HuH-7 (cell line): ENCODE measurements at regions not wholly inside any gene's neighbourhood (a gene's known extent, or its start where the extent isn't known, plus 50 kb on each side); places are given as distances from the start of the nearest gene placed in this dataset.

Source experiments
- DNase-seq: peaks from one replicate; pipeline ENCODE4 v3.0.0; 2011; ENCODE audit warnings: low spot score

GRCh38 chr10:129021594-129022304, 445.3 kb upstream of the MGMT start:
- DNase-seq: no peak

GRCh38 chr10:129023082-129023481, 444.0 kb upstream of the MGMT start:
- DNase-seq: no peak

- no peak for DNase-seq
These were observed 443.0 kb upstream of the MGMT start for GRCh38 chr10:129024046-129024445.

GRCh38 chr10:129025787-129026186, 441.3 kb upstream of the MGMT start:
- DNase-seq: no peak

GRCh38 chr10:129027906-129028305, 439.1 kb upstream of the MGMT start:
- no peak for DNase-seq

- no peak for DNase-seq
These were observed 438.6 kb upstream of the MGMT start for GRCh38 chr10:129028451-129028850.

GRCh38 chr10:129029051-129029450, 438.0 kb upstream of the MGMT start:
- no peak for DNase-seq

GRCh38 chr10:129029851-129030602, 437.0 kb upstream of the MGMT start:
- DNase-seq: no peak

GRCh38 chr10:129030603-129030895, 436.5 kb upstream of the MGMT start:
- DNase-seq: no peak

- peak; percentile 83 for DNase-seq
These were observed 435.8 kb upstream of the MGMT start for GRCh38 chr10:129030996-129031843.

GRCh38 chr10:129031844-129032150, 435.2 kb upstream of the MGMT start:
- DNase-seq: no peak

- no peak for DNase-seq
These were observed 434.4 kb upstream of the MGMT start for GRCh38 chr10:129032372-129033313.

GRCh38 chr10:129033340-129033739, 433.7 kb upstream of the MGMT start:
- DNase-seq: no peak

- DNase-seq: no peak
These were observed 433.2 kb upstream of the MGMT start for GRCh38 chr10:129033790-129034272.

GRCh38 chr10:129035052-129035827, 431.8 kb upstream of the MGMT start:
- no peak for DNase-seq

- no peak for DNase-seq
These were observed 428.5 kb upstream of the MGMT start for GRCh38 chr10:129038522-129038921.

GRCh38 chr10:129039406-129040370, 427.4 kb upstream of the MGMT start:
- no peak for DNase-seq

GRCh38 chr10:129040377-129040776, 426.7 kb upstream of the MGMT start:
- no peak for DNase-seq

GRCh38 chr10:129041916-129042315, 425.1 kb upstream of the MGMT start:
- DNase-seq: no peak
